Prostate gland (tissue), 2 donors: ENCODE measurements at regions not wholly inside any gene's neighbourhood (a gene's known extent, or its start where the extent isn't known, plus 50 kb on each side); places are given as distances from the start of the nearest gene placed in this dataset.

Source experiments
- CTCF ChIP-seq, 4 experiments: fragments of 200-600 bp in 2 of 4; fragments of 450-650 bp in 2 of 4; sonication (generic) in 2 of 4; IDR thresholded peaks; 1 replicate in 3 of 4; 2 replicates in 1 of 4; pipeline ENCODE4 v1.5.1; 2016 to 2019; ENCODE audit warnings: antibody characterized with exemption in 4 of 4, mild to moderate bottlenecking in 2 of 4, moderate library complexity in 2 of 4
- POLR2A ChIP-seq: fragments of 450-650 bp; IDR thresholded peaks from one replicate; pipeline ENCODE4 v1.6.1; 2016; ENCODE audit warnings: antibody characterized with exemption, mild to moderate bottlenecking
- POLR2AphosphoS5 ChIP-seq: sonication (generic); formaldehyde crosslinking; IDR thresholded peaks from one replicate; pipeline ENCODE4 v1.6.1; 2017; ENCODE audit warnings: antibody characterized with exemption

- TF ChIP-seq CTCF (IDR thresholded peaks at IDR 0.05) (no peak), POLR2A (no peak), POLR2AphosphoS5 (no peak)
Measured at GRCh38 chr3:77932926-77933325, 893.0 kb downstream of the ROBO2 start.
